HepG2 (cell line): ENCODE measurements at regions not wholly inside any gene's neighbourhood (a gene's known extent, or its start where the extent isn't known, plus 50 kb on each side); places are given as distances from the start of the nearest gene placed in this dataset.

Experiments used
- ATAC-seq: fragments of 200-7000 bp; cut with Tn5 transposase; 3 replicates; pipeline ENCODE4 v1.9.1; 2020; ENCODE audit warnings: mild to moderate bottlenecking, moderate library complexity
- BruUV-seq: library from RNA; stranded (reverse); fragments of 400-500 nt; replicated peaks from 2 replicates; lab custom pipeline; 2021; lab: Mats Ljungman, UMichigan
- CTCF ChIA-PET: fragments of 300-600 bp; formaldehyde crosslinking; extraction: SDS; loops from one replicate; lab custom pipeline; 2021; ENCODE audit warnings: low total read pairs, inconsistent platforms, low intra/inter-chr PET ratio; lab: Yijun Ruan, JAX
- POLR2A ChIA-PET: fragments of 350-600 bp; sonication (Branson Sonifier 250); formaldehyde crosslinking; loops from one replicate; lab custom pipeline; 2020; ENCODE audit warnings: antibody characterized with exemption, inconsistent platforms; lab: Yijun Ruan, JAX
- DNase-seq: peaks from one replicate; pipeline ENCODE4 v3.0.0-alpha.2; 2015; ENCODE audit warnings: low spot score
- FAIRE-seq: peaks from 3 replicates; lab custom pipeline; 2011; peaks lifted over from hg19 to GRCh38; lab: Jason Lieb, UNC
- H2AFZ ChIP-seq: one replicate; pipeline ENCODE4 v1.6.1; 2011; ENCODE audit warnings: low read length, inconsistent platforms
- H3K27ac ChIP-seq: fragments of 300-600 bp; 3 replicates; pipeline ENCODE4 v1.8.0; 2011; ENCODE audit warnings: mixed run types, mild to moderate bottlenecking, mixed read lengths, low read length, inconsistent platforms; ENCODE audit not compliant: insufficient read depth; ENCODE audit errors: extremely low read length
- H3K27me3 ChIP-seq, 2 experiments: fragments of 200-600 bp in 1 of 2; 2 replicates in 1 of 2; 3 replicates in 1 of 2; pipeline versions ENCODE4 v1.6.0 to v1.8.0; 2011; ENCODE audit warnings: low read length in 2 of 2, mild to moderate bottlenecking in 2 of 2, moderate library complexity in 2 of 2, inconsistent platforms in 1 of 2; ENCODE audit not compliant: insufficient read depth in 2 of 2, control insufficient read depth in 1 of 2
- H3K36me3 ChIP-seq, 2 experiments: fragments of 200-600 bp in 1 of 2; replicated peaks in 1 of 2; 2 replicates in 1 of 2; 3 replicates in 1 of 2; pipeline versions ENCODE4 v1.5.1 to v1.8.0; 2011; ENCODE audit warnings: low read length in 2 of 2, inconsistent platforms in 1 of 2; ENCODE audit not compliant: insufficient read depth in 2 of 2, control insufficient read depth in 1 of 2
- H3K4me1 ChIP-seq: 2 replicates; pipeline ENCODE4 v1.5.1; 2012; ENCODE audit warnings: low read length, inconsistent platforms; ENCODE audit not compliant: insufficient read depth
- H3K4me2 ChIP-seq: 2 replicates; pipeline ENCODE4 v1.6.0; 2011; ENCODE audit warnings: low read depth, low read length, inconsistent platforms
- H3K4me3 ChIP-seq, 3 experiments: fragments of 200-600 bp in 1 of 3; sonication (generic), shearing (Covaris generic) in 1 of 3; replicated peaks in 1 of 3; 2 replicates each; pipeline ENCODE4 v1.5.1; 2011 to 2016; ENCODE audit warnings: low read length in 3 of 3, inconsistent platforms in 2 of 3, low read depth in 2 of 3, mild to moderate bottlenecking in 2 of 3, control low read depth in 1 of 3, mixed read lengths in 1 of 3; ENCODE audit not compliant: insufficient read depth in 1 of 3
- H3K79me2 ChIP-seq: one replicate; pipeline ENCODE4 v1.6.1; 2011; ENCODE audit warnings: low read length, inconsistent platforms; ENCODE audit not compliant: insufficient read depth
- H3K9ac ChIP-seq: 2 replicates; pipeline ENCODE4 v1.6.0; 2011; ENCODE audit warnings: mild to moderate bottlenecking, low read depth, low read length, inconsistent platforms; ENCODE audit not compliant: insufficient read depth
- H3K9me3 ChIP-seq: 2 replicates; pipeline ENCODE4 v1.5.1; 2012; ENCODE audit warnings: mild to moderate bottlenecking, low read length
- H4K20me1 ChIP-seq: 2 replicates; pipeline ENCODE4 v1.6.0; 2011; ENCODE audit warnings: inconsistent platforms, mild to moderate bottlenecking, low read length, moderate library complexity; ENCODE audit not compliant: insufficient read depth
- HMGA1 ChIP-seq: sonication (generic); formaldehyde crosslinking; conservative IDR thresholded peaks from 2 replicates; pipeline ENCODE4 v1.4.0; 2020; ENCODE audit warnings: missing genetic modification reagents
- KDM4B ChIP-seq: sonication (generic); formaldehyde crosslinking; IDR thresholded peaks from 2 replicates; pipeline ENCODE4 v1.4.0; 2020; ENCODE audit warnings: missing genetic modification reagents
- PITX1 ChIP-seq: sonication (generic); formaldehyde crosslinking; IDR thresholded peaks from 2 replicates; pipeline ENCODE4 v1.5.1; 2020; ENCODE audit warnings: mild to moderate bottlenecking, missing genetic modification reagents
- USF2 ChIP-seq, 2 experiments: sonication (generic) in 1 of 2; formaldehyde crosslinking in 1 of 2; IDR thresholded peaks; 2 replicates each; pipeline versions ENCODE4 v1.5.1 to v1.6.1; 2011 to 2020; ENCODE audit warnings: borderline replicate concordance in 1 of 2, low read depth in 1 of 2, low read length in 1 of 2, mild to moderate bottlenecking in 1 of 2, missing genetic modification reagents in 1 of 2, moderate library complexity in 1 of 2
- WIZ ChIP-seq: sonication (generic); formaldehyde crosslinking; IDR thresholded peaks from 2 replicates; pipeline ENCODE4 v1.5.1; 2020; ENCODE audit warnings: mild to moderate bottlenecking, missing genetic modification reagents
- ZMYM3 ChIP-seq: sonication (generic); formaldehyde crosslinking; IDR thresholded peaks from 2 replicates; pipeline ENCODE4 v1.5.1; 2020; ENCODE audit warnings: mild to moderate bottlenecking, missing genetic modification reagents
- ZNF160 ChIP-seq: sonication (generic); formaldehyde crosslinking; IDR thresholded peaks from 2 replicates; pipeline ENCODE4 v1.8.0; 2022; ENCODE audit warnings: mild to moderate bottlenecking, inconsistent platforms, missing genetic modification reagents
- ZNF232 ChIP-seq: sonication (generic); formaldehyde crosslinking; IDR thresholded peaks from 2 replicates; pipeline ENCODE4 v1.4.0; 2020; ENCODE audit warnings: missing genetic modification reagents, borderline replicate concordance
- ZNF281 ChIP-seq: sonication (generic); formaldehyde crosslinking; IDR thresholded peaks from 2 replicates; pipeline ENCODE4 v1.4.0; 2020; ENCODE audit warnings: missing genetic modification reagents, borderline replicate concordance
- ZNF552 ChIP-seq: sonication (generic); formaldehyde crosslinking; IDR thresholded peaks from 2 replicates; pipeline ENCODE4 v1.9.0; 2022; ENCODE audit warnings: missing genetic modification reagents, mild to moderate bottlenecking, borderline replicate concordance
- ZNF576 ChIP-seq: sonication (generic); formaldehyde crosslinking; IDR thresholded peaks from 2 replicates; pipeline ENCODE4 v1.4.0; 2020; ENCODE audit warnings: mild to moderate bottlenecking, missing genetic modification reagents
- ZNF790 ChIP-seq: sonication (generic); formaldehyde crosslinking; IDR thresholded peaks from 2 replicates; pipeline ENCODE4 v1.8.0; 2022; ENCODE audit warnings: missing genetic modification reagents, mild to moderate bottlenecking, borderline replicate concordance
- WGBS: methylation state at CpG from one replicate; pipeline ENCODE4 v1.1.6; 2017; ENCODE audit warnings: low lambda C conversion rate; 5-methylcytosine and 5-hydroxymethylcytosine counted together
- in situ Hi-C: cut with HindIII; loops from 2 replicates; pipeline ENCODE4 v1.10.0; 2017; ENCODE audit warnings: low pct_unique_long_range_greater_than_20kb; ENCODE audit not compliant: extremely low pct_ligation_motif_present
- intact Hi-C: fragments of 100-400 bp; cut with micrococcal nuclease; formaldehyde crosslinking; loops from one replicate; pipeline ENCODE4 v1.10.0; 2022; ENCODE audit not compliant: unreplicated experiment

GRCh38 chr22:27094633-27095308 is 437.4 kb downstream of the MIAT start (continued):
- TF ChIP-seq ZNF281 (CRISPR knock-in tag) (no peak), KDM4B (CRISPR knock-in tag) (no peak), ZNF790 (no peak), ZNF232 (CRISPR knock-in tag) (no peak), ZNF576 (CRISPR knock-in tag) (no peak), ZMYM3 (no peak), PITX1 (CRISPR knock-in tag) (no peak), ZNF160 (no peak), ZNF552 (CRISPR knock-in tag) (no peak)

GRCh38 chr22:27097506-27097905 is 440.1 kb downstream of the MIAT start:
- intact Hi-C loops: no loop called here
- peaks cover 0 to 17% of the 10 kb centered on the region in 2 experiments; a peak in 2 of 5 replicates for H3K27me3 ChIP-seq
- no peak for ATAC-seq

More at GRCh38 chr22:27097506-27097905, 440.1 kb downstream of the MIAT start:
- no peak overlapping the region for H3K4me3 ChIP-seq
- DNase-seq (no peak), FAIRE-seq (no peak)
- H3K36me3 ChIP-seq: no peaks in the 10 kb centered on the region
- no peak overlapping the region for H2AFZ ChIP-seq
- H3K9me3 ChIP-seq: no peaks in the 10 kb centered on the region
- no peaks in the 10 kb centered on the region for H4K20me1 ChIP-seq
- ChIA-PET POLR2A (no interaction called here), CTCF (no interaction called here)
- H3K27ac ChIP-seq: no peak overlapping the region
- in situ Hi-C loops: no loop called here
- H3K9ac ChIP-seq: no peak overlapping the region
- 9% methylated on average over 5 of the region's 5 CpGs for WGBS
- no peaks in the 10 kb centered on the region for H3K4me1 ChIP-seq
- no peak overlapping the region for H3K4me2 ChIP-seq
- BruUV-seq: no TSS peak
- TF ChIP-seq WIZ (CRISPR knock-in tag) (no peak), USF2 (IDR thresholded peaks at IDR 0.05; ENCODE audit: low read depth, low read length) (no peak), USF2 (CRISPR knock-in tag; IDR thresholded peaks at IDR 0.05; ENCODE audit: borderline replicate concordance) (no peak), HMGA1 (no peak)
- no peaks in the 10 kb centered on the region for H3K79me2 ChIP-seq
